AG04449 (cell line): ENCODE measurements at regions not wholly inside any gene's neighbourhood (a gene's known extent, or its start where the extent isn't known, plus 50 kb on each side); places are given as distances from the start of the nearest gene placed in this dataset.

ENCODE experiments used
- CTCF ChIA-PET: fragments of 350-600 bp; formaldehyde crosslinking; extraction: SDS; loops from one replicate; lab custom pipeline; 2021; ENCODE audit warnings: antibody characterized with exemption; lab: Yijun Ruan, JAX
- POLR2A ChIA-PET: fragments of 400-600, 350-600 bp; formaldehyde crosslinking; extraction: SDS; loops from one replicate; lab custom pipeline; 2020; ENCODE audit warnings: antibody characterized with exemption, inconsistent platforms; lab: Yijun Ruan, JAX
- DNase-seq: peaks from one replicate; pipeline ENCODE4 v3.0.0-alpha.2; 2010; ENCODE audit warnings: low read depth, low spot score
- H3K4me3 ChIP-seq: 2 replicates; pipeline ENCODE4 v1.5.1; 2011; ENCODE audit warnings: low read depth, mild to moderate bottlenecking, control low read depth, low read length
- CTCF ChIP-seq: IDR thresholded peaks from one replicate; pipeline ENCODE4 v1.5.1; 2011; ENCODE audit warnings: mild to moderate bottlenecking, moderate library complexity, low read length, control low read depth, inconsistent platforms; ENCODE audit not compliant: insufficient read depth; ENCODE audit errors: missing control alignments

GRCh38 chr9:129403779-129404620 is 216.9 kb downstream of the C9orf50 start:
- ChIA-PET POLR2A (interaction anchor here (1.1 kb wide), 1 partner anchor 9 kb away, joined by 3 read pairs; no protein-coding TSS in a partner anchor), CTCF (no interaction called here)
- DNase-seq = no peak
- no peak overlapping the region for H3K4me3 ChIP-seq
- TF ChIP-seq CTCF = no peak

GRCh38 chr9:129402931-129403778 is 217.7 kb downstream of the C9orf50 start:
- CTCF ChIA-PET = no interaction called here
- TF ChIP-seq CTCF = no peak
- DNase-seq = no peak
- POLR2A ChIA-PET = interaction anchor here (1.1 kb wide), 1 partner anchor 10 kb away, joined by 3 read pairs; no protein-coding TSS in a partner anchor
- no peak overlapping the region for H3K4me3 ChIP-seq

- TF ChIP-seq CTCF = no peak
- no peak overlapping the region; the same call in 1 of the 2 replicates for H3K4me3 ChIP-seq
- POLR2A ChIA-PET = no interaction called here
- CTCF ChIA-PET = interaction anchor here (1.0 kb wide), 1 partner anchor 19 kb away, joined by 3 read pairs; no protein-coding TSS in a partner anchor
- DNase-seq = no peak
Observed at GRCh38 chr9:129402371-129402739, 218.5 kb downstream of the C9orf50 start.

GRCh38 chr9:129401623-129402370 is 219.1 kb downstream of the C9orf50 start:
- no peak for TF ChIP-seq CTCF
- DNase-seq = no peak
- H3K4me3 ChIP-seq = no peak overlapping the region; the same call in 1 of the 2 replicates
- ChIA-PET CTCF (interaction anchor here (1.0 kb wide), 1 partner anchor 18 kb away, joined by 3 read pairs; no protein-coding TSS in a partner anchor), POLR2A (no interaction called here)

- DNase-seq = no peak
- ChIA-PET POLR2A (no interaction called here), CTCF (interaction anchor here (1.0 kb wide), 1 partner anchor 18 kb away, joined by 3 read pairs; no protein-coding TSS in a partner anchor)
- H3K4me3 ChIP-seq = no peak overlapping the region
- no peak for TF ChIP-seq CTCF
Observed at GRCh38 chr9:129400971-129401622, 219.8 kb downstream of the C9orf50 start.
